ENCODE measurements at regions not wholly inside any gene's neighbourhood (a gene's known extent, or its start where the extent isn't known, plus 50 kb on each side); places are given as distances from the start of the nearest gene placed in this dataset.
"Not testable (repeated sequence)": the region's sequence is repeated elsewhere in the genome, so short reads cannot be mapped to it uniquely, and the experiment has no call there.

DNA sequence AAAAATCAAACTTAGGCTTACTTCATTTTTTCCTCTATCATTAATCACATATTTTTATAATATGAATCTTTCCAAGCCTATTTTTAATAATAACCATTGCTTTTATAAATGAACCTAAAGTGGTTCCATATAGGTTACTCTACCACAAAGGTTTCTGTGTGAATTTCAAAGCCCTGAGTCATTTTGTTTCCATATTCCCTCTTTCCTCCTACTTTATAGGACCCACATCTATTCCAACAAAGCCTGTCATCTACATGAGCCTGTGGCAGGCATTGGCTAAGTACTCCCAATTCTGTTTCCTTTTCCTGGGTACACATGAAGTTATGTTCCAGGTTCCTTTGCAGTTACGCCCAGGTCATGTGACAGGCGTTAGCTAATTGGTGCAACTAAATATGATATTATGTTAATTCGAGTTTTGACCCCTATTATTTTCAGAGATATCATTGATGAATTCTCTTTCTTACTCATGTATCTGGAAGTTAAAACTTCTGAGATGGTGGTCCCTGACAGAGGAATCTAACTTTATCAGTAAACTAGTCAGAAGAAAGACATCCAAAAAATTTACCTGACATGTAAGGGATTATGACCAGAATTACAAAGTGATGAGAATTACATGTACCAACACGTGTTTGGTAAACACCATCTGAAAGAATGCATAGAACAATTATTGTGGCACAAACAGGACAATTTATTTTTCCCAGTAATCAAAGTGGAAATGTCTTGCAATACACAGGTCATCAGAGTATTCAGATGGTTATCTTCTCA, 1264.0 kb upstream of the CNTN5 start:
- no peak for DNase-seq (ENCODE audit: low spot score)

DNA sequence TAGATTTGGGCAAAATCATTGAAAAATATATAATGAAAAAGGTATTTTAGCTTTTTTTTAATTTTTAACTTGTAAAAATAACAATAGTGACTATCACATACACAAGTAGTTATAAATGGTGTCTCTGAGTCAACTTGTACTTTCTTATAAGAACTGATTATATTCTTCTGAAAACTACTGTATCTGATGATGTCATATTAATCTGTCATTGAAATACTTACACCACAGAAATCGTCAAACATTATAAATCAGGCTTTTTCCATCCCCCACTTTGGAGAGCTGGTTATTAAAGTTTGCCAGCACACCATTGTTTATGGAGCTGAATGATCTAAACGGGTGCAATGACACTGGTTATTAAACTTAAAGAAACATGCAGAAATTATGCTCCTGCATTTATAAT, 1259.6 kb upstream of the CNTN5 start:
- no peak for DNase-seq (ENCODE audit: low spot score)

GRCh38 chr11:97764193-97764592, 1256.6 kb upstream of the CNTN5 start:
- no peak for DNase-seq (ENCODE audit: low spot score)

GRCh38 chr11:97764605-97765004, 1256.1 kb upstream of the CNTN5 start:
- DNase-seq (ENCODE audit: low spot score): no peak

- DNase-seq (ENCODE audit: low spot score): no peak
Observed at GRCh38 chr11:97770570-97770969, 1250.2 kb upstream of the CNTN5 start.

- DNase-seq (ENCODE audit: low spot score): no peak
Observed at GRCh38 chr11:97772705-97773104, 1248.0 kb upstream of the CNTN5 start.

GRCh38 chr11:97784388-97784787, 1236.4 kb upstream of the CNTN5 start:
- DNase-seq (ENCODE audit: low spot score): not testable (repeated sequence)

GRCh38 chr11:97786961-97787360, 1233.8 kb upstream of the CNTN5 start:
- no peak for DNase-seq (ENCODE audit: low spot score)

- no peak for DNase-seq (ENCODE audit: low spot score)
Observed at GRCh38 chr11:97794876-97795275, 1225.9 kb upstream of the CNTN5 start.

DNA sequence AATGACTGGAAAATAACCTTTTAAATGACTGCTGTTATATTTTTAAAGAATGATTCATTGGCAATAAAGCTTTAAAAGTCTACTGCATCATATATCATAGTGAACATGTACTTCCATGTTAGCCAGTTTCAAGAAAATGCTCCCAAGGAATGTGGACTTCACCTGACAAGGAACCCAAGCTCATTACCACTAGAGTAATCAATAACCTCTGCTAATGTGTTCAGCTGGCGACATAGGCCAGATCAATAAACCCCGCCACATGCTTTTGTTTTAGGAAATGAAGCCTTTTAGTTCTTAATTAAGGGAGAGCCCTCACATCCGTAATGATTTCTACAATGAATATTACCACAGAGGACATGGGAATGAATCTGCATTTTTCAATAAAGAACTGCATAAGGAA, 1219.9 kb upstream of the CNTN5 start:
- DNase-seq (ENCODE audit: low spot score): no peak

DNA sequence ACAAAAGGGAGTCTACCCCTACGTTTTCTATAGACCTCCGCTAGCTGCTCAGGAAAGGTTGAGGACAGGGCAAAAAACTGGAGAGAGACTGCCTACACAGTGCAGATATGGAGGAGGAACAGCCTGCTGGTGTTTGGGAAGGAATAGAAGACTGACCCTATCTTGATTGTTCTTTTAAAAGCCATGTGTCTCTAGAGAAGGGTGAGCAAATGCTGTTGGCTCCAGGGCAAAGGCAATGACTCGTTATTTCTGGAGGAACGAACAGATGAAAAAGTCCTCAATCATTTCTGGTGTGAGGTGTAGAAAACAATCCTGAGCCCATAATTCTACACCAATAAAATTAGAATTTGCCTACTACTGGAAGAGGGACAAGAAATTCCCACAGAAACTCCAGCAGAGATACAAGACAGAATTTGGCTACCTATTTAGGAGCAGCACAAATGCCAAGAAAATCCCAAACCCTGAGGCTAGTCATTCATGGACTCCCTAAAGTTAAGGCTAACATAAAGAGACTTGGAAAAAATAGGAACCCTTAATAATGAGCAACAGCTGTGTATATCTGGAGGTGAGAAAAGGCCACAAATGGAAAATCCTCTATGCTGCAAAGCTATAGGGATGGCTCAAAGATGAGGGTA, 1206.3 kb upstream of the CNTN5 start:
- DNase-seq (ENCODE audit: low spot score): no peak

GRCh38 chr11:97815667-97816066, 1205.1 kb upstream of the CNTN5 start:
- DNase-seq (ENCODE audit: low spot score): no peak

DNA sequence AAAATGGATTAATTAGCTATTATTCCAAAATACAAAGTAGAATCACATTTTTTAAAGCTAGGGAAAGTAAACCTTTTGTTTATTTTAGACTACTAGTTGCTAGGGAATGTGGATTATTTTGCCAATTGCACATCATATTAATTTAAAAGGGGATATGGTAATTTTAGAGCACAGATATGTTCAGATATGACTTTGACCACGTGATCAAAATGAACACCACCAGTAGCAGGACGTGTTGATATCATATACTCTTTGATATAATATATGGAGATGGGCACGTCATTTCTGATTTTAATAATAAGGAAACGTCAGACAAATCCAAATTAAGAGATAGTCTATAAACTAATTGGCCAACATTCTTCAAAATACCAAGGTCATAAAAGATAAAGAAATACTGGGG, 1188.3 kb upstream of the CNTN5 start:
- no peak for DNase-seq (ENCODE audit: low spot score)

GRCh38 chr11:97833412-97833811, 1187.3 kb upstream of the CNTN5 start:
- DNase-seq (ENCODE audit: low spot score): no peak

- no peak for DNase-seq (ENCODE audit: low spot score)
Observed at GRCh38 chr11:97844016-97844415, 1176.7 kb upstream of the CNTN5 start.

DNA sequence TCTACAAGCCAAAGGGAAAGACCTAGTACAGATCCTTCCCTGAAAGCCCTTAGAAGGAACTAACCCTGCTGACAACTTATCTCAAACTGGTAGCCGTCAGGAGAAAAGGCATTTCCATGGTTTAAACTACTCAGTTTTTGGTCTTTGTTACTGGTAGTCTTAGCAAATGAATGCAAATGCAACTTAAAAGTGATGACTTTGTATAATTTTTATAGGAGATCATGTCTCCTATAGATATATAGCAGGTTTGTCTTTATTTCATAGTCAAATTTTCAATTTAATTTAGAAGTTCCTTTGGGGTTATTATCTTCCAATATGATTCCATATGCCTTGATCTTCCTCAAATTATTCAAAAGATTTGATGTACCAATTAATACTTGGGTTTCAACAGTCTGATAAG, 1173.0 kb upstream of the CNTN5 start:
- DNase-seq (ENCODE audit: low spot score): no peak

DNA sequence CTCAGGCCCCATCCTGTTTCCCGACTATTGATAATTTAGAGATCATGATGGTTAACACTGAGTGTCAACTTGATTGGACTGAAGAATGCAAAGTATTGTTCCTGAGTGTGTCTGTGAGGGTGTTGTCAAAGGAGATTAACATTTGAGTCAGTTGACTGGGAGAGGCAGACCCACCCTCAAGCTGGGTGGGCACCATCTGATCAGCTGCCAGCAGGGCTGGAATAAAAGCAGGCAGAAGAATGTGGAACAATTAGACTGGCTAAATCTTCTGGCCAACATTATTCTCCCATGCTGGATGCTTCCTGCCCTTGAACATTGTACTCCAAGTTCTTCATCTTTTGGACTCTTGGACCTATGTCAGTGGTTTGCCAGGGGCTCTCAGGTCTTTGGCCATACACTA, 1170.0 kb upstream of the CNTN5 start:
- no peak for DNase-seq (ENCODE audit: low spot score)

GRCh38 chr11:97854357-97854756, 1166.4 kb upstream of the CNTN5 start:
- DNase-seq (ENCODE audit: low spot score): no peak

GRCh38 chr11:97854877-97855276, 1165.9 kb upstream of the CNTN5 start:
- no peak for DNase-seq (ENCODE audit: low spot score)

GRCh38 chr11:97856666-97857065, 1164.1 kb upstream of the CNTN5 start:
- DNase-seq (ENCODE audit: low spot score): no peak

DNA sequence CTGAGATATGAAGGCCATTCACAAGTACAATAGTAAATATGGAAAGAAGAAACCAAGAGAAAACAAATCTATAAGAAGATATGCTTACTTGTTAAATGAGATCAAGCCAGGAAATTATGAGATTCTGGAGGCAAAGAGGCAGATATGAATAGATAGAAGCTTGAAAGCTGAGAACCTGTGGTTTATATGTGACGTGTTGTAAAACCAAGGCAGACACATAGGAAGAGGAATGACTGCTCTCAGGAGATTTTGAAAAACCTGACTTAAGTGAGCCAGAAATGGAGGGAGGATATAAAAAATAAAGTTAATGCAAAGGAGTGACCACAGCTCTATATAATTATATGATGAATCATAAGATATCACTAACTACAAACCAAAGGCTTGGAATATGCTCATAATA, 1160.5 kb upstream of the CNTN5 start:
- DNase-seq (ENCODE audit: low spot score): no peak

DNA sequence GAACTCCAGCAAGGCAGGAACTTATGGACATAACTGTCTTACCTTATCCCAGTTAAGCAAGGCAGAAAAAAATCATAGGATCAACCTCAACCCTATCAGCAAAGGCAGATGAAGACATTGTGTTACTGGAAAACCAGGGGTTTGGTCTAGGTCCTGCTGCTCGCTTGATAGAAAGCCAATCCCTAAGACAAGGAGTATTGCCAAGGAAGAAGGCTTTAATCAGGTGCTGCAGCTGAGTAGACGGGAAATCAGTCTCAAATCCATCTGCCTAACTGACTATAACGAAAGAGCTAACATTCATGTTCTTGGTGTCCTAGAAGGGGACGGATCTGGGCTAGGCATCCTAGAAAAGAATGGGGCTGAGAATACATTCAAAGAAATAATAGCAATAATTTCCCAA, 1158.7 kb upstream of the CNTN5 start:
- no peak for DNase-seq (ENCODE audit: low spot score)

GRCh38 chr11:97865424-97866012, 1155.2 kb upstream of the CNTN5 start:
- DNase-seq (ENCODE audit: low spot score): no peak

GRCh38 chr11:97871816-97872215, 1148.9 kb upstream of the CNTN5 start:
- DNase-seq (ENCODE audit: low spot score): no peak

Measured in CD4-positive, alpha-beta T cell treated with Interleukin-2 at 100 ng/mL for 4 hours (primary cell).